Neural cell (in vitro differentiated cells): ENCODE measurements at regions not wholly inside any gene's neighbourhood (a gene's known extent, or its start where the extent isn't known, plus 50 kb on each side); places are given as distances from the start of the nearest gene placed in this dataset.

Experiments used
- EP300 ChIP-seq: fragments of 450-650 bp; conservative IDR thresholded peaks from 2 replicates; pipeline ENCODE4 v1.6.1; 2014; ENCODE audit warnings: antibody characterized with exemption, mild to moderate bottlenecking, moderate library complexity; ENCODE audit not compliant: poor library complexity, severe bottlenecking
- EZH2 ChIP-seq: fragments of 200-600, 300-800 bp; shearing (Covaris generic), sonication (generic); IDR thresholded peaks from 2 replicates; pipeline ENCODE4 v1.6.1; 2014; ENCODE audit warnings: antibody characterized with exemption, low read length, borderline replicate concordance, mild to moderate bottlenecking; ENCODE audit not compliant: insufficient read depth, poor library complexity, severe bottlenecking
- MXI1 ChIP-seq: fragments of 450-650 bp; conservative IDR thresholded peaks from 2 replicates; pipeline ENCODE4 v1.6.1; 2014; ENCODE audit warnings: antibody characterized with exemption, mild to moderate bottlenecking; ENCODE audit not compliant: poor library complexity, severe bottlenecking
- POLR2AphosphoS5 ChIP-seq: IDR thresholded peaks from 2 replicates; pipeline ENCODE4 v1.6.1; 2012
- RAD21 ChIP-seq: fragments of 450-650 bp; conservative IDR thresholded peaks from 2 replicates; pipeline ENCODE4 v1.6.1; 2014; ENCODE audit warnings: antibody characterized with exemption, mild to moderate bottlenecking, moderate library complexity
- TAF1 ChIP-seq: IDR thresholded peaks from 2 replicates; pipeline ENCODE4 v1.6.1; 2012; ENCODE audit warnings: low read depth
- TF ChIP-seq, protein P1 (sequence below): fragments of 450-650 bp; IDR thresholded peaks from 2 replicates; pipeline ENCODE4 v1.5.1; 2014; ENCODE audit warnings: antibody characterized with exemption, mild to moderate bottlenecking, moderate library complexity; ENCODE audit not compliant: poor library complexity, severe bottlenecking
- TF ChIP-seq, protein P2 (sequence below): IDR thresholded peaks from 2 replicates; pipeline ENCODE4 v1.6.1; 2012; ENCODE audit warnings: borderline replicate concordance

DNA sequence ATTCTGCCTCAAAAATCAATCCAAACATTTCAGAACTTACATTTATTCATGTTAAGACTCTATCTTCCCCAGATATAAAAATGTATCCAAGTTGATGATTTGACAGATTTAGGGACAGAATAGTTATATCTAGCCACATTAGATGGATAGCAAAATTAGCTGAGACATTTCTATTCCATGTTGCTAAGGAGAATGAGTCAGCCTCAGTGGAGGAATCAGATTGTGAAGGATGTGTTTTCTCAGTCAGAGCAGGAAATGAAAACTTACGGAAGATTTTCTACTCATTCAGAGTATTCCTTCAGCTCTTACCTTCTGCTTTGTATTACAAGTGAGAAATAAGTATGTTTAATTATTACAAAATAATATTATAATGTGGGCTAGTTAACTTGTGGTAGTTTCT lies 556.3 kb upstream of the ANO3 start:
- no peak for TF ChIP-seq POLR2AphosphoS5
- no peak for TF ChIP-seq EZH2
- TF ChIP-seq EP300 = no peak
- no peak for TF ChIP-seq RAD21
- TF ChIP-seq, protein P1, sequence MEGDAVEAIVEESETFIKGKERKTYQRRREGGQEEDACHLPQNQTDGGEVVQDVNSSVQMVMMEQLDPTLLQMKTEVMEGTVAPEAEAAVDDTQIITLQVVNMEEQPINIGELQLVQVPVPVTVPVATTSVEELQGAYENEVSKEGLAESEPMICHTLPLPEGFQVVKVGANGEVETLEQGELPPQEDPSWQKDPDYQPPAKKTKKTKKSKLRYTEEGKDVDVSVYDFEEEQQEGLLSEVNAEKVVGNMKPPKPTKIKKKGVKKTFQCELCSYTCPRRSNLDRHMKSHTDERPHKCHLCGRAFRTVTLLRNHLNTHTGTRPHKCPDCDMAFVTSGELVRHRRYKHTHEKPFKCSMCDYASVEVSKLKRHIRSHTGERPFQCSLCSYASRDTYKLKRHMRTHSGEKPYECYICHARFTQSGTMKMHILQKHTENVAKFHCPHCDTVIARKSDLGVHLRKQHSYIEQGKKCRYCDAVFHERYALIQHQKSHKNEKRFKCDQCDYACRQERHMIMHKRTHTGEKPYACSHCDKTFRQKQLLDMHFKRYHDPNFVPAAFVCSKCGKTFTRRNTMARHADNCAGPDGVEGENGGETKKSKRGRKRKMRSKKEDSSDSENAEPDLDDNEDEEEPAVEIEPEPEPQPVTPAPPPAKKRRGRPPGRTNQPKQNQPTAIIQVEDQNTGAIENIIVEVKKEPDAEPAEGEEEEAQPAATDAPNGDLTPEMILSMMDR = no peak
- no peak for TF ChIP-seq MXI1
- TF ChIP-seq TAF1 = no peak
- TF ChIP-seq, protein P2, sequence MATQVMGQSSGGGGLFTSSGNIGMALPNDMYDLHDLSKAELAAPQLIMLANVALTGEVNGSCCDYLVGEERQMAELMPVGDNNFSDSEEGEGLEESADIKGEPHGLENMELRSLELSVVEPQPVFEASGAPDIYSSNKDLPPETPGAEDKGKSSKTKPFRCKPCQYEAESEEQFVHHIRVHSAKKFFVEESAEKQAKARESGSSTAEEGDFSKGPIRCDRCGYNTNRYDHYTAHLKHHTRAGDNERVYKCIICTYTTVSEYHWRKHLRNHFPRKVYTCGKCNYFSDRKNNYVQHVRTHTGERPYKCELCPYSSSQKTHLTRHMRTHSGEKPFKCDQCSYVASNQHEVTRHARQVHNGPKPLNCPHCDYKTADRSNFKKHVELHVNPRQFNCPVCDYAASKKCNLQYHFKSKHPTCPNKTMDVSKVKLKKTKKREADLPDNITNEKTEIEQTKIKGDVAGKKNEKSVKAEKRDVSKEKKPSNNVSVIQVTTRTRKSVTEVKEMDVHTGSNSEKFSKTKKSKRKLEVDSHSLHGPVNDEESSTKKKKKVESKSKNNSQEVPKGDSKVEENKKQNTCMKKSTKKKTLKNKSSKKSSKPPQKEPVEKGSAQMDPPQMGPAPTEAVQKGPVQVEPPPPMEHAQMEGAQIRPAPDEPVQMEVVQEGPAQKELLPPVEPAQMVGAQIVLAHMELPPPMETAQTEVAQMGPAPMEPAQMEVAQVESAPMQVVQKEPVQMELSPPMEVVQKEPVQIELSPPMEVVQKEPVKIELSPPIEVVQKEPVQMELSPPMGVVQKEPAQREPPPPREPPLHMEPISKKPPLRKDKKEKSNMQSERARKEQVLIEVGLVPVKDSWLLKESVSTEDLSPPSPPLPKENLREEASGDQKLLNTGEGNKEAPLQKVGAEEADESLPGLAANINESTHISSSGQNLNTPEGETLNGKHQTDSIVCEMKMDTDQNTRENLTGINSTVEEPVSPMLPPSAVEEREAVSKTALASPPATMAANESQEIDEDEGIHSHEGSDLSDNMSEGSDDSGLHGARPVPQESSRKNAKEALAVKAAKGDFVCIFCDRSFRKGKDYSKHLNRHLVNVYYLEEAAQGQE = peak; percentile 36
